Brain microvascular endothelial cell (primary cell): ENCODE measurements at regions not wholly inside any gene's neighbourhood (a gene's known extent, or its start where the extent isn't known, plus 50 kb on each side); places are given as distances from the start of the nearest gene placed in this dataset.

Source experiments
- DNase-seq: peaks from one replicate; pipeline ENCODE4 v3.0.0-alpha.2; 2020
- H3K27ac ChIP-seq: fragments of 250-450 bp; sonication (Bioruptor Pico); 2 replicates; pipeline ENCODE4 v1.5.1; 2020; ENCODE audit warnings: mild to moderate bottlenecking, moderate library complexity
- H3K27me3 ChIP-seq: fragments of 250-450 bp; sonication (Bioruptor Pico); replicated peaks from 2 replicates; pipeline ENCODE4 v1.5.1; 2020; ENCODE audit warnings: mild to moderate bottlenecking
- H3K36me3 ChIP-seq: fragments of 250-450 bp; sonication (Bioruptor Pico); replicated peaks from 2 replicates; pipeline ENCODE4 v1.5.1; 2020; ENCODE audit warnings: mild to moderate bottlenecking
- H3K4me3 ChIP-seq: 2 replicates; pipeline ENCODE4 v1.5.1; 2011; ENCODE audit warnings: low read depth, mild to moderate bottlenecking, control low read depth, low read length, moderate library complexity
- CTCF ChIP-seq: IDR thresholded peaks from 2 replicates; pipeline ENCODE4 v1.5.1; 2011; ENCODE audit warnings: low read depth, mild to moderate bottlenecking, moderate library complexity, low read length, control low read depth, inconsistent platforms; ENCODE audit errors: missing control alignments
- in situ Hi-C: cut with HindIII; loops from 2 replicates; pipeline ENCODE4 v1.10.0; 2017; ENCODE audit warnings: low sequenced_read_pairs, low pct_ligation_motif_present

GRCh38 chr20:17833036-17833674 is 133.4 kb downstream of the BANF2 start:
- no peak for TF ChIP-seq CTCF
- Histone ChIP-seq H3K36me3 (no peaks in the 10 kb centered on the region), H3K27ac (peak overlapping the region; percentile 69), H3K27me3 (no peaks in the 10 kb centered on the region), H3K4me3 (no peak overlapping the region)
- in situ Hi-C loops = no loop called here
- no peak for DNase-seq

- in situ Hi-C loops = no loop called here
- TF ChIP-seq CTCF = no peak
- no peak overlapping the region for H3K4me3 ChIP-seq
- no peak for DNase-seq
- no peaks in the 10 kb centered on the region for H3K27me3 ChIP-seq
- H3K36me3 ChIP-seq = no peaks in the 10 kb centered on the region
- H3K27ac ChIP-seq = peak overlapping the region; percentile 1
Observed at GRCh38 chr20:17832236-17832915, 132.6 kb downstream of the BANF2 start.

GRCh38 chr20:17828598-17829144 is 128.9 kb downstream of the BANF2 start:
- in situ Hi-C loops = no loop called here
- no peaks in the 10 kb centered on the region for H3K36me3 ChIP-seq
- no peak for DNase-seq
- H3K27ac ChIP-seq = no peak overlapping the region
- TF ChIP-seq CTCF = no peak
- no peak overlapping the region for H3K4me3 ChIP-seq
- H3K27me3 ChIP-seq = no peaks in the 10 kb centered on the region

GRCh38 chr20:17827759-17828559 is 128.2 kb downstream of the BANF2 start:
- no peak for DNase-seq
- no peak overlapping the region for H3K27ac ChIP-seq
- no peak for TF ChIP-seq CTCF
- in situ Hi-C loops = no loop called here
- no peaks in the 10 kb centered on the region for H3K36me3 ChIP-seq
- H3K27me3 ChIP-seq = no peaks in the 10 kb centered on the region
- H3K4me3 ChIP-seq = no peak overlapping the region

GRCh38 chr20:17827079-17827478 is 127.3 kb downstream of the BANF2 start:
- in situ Hi-C loops = no loop called here

More at GRCh38 chr20:17827079-17827478, 127.3 kb downstream of the BANF2 start:
- H3K36me3 ChIP-seq = no peaks in the 10 kb centered on the region
- no peak for TF ChIP-seq CTCF
- no peak overlapping the region for H3K4me3 ChIP-seq
- H3K27ac ChIP-seq = no peak overlapping the region
- H3K27me3 ChIP-seq = no peaks in the 10 kb centered on the region
- DNase-seq = no peak
